ENCODE measurements at regions not wholly inside any gene's neighbourhood (a gene's known extent, or its start where the extent isn't known, plus 50 kb on each side); places are given as distances from the start of the nearest gene placed in this dataset.

- TF ChIP-seq, protein P1, sequence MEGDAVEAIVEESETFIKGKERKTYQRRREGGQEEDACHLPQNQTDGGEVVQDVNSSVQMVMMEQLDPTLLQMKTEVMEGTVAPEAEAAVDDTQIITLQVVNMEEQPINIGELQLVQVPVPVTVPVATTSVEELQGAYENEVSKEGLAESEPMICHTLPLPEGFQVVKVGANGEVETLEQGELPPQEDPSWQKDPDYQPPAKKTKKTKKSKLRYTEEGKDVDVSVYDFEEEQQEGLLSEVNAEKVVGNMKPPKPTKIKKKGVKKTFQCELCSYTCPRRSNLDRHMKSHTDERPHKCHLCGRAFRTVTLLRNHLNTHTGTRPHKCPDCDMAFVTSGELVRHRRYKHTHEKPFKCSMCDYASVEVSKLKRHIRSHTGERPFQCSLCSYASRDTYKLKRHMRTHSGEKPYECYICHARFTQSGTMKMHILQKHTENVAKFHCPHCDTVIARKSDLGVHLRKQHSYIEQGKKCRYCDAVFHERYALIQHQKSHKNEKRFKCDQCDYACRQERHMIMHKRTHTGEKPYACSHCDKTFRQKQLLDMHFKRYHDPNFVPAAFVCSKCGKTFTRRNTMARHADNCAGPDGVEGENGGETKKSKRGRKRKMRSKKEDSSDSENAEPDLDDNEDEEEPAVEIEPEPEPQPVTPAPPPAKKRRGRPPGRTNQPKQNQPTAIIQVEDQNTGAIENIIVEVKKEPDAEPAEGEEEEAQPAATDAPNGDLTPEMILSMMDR (IDR thresholded peaks at IDR 0.05 in 2 of 3, conservative IDR thresholded peaks at IDR 0.05 in 1 of 3; ENCODE audit: control insufficient read depth in 2 of 3, extremely low read depth in 1 of 3, insufficient read depth in 1 of 3, low read depth in 3 of 3, low read length in 3 of 3): no peak
- TF ChIP-seq NRF1 (conservative IDR thresholded peaks at IDR 0.05; ENCODE audit: low read depth, low read length) (no peak), BRCA1 (IDR thresholded peaks at IDR 0.05; ENCODE audit: low read depth, low read length) (no peak)
Measured at GRCh38 chr13:96925477-96925876, 68.8 kb downstream of the OXGR1 start.
